ENCODE measurements at regions not wholly inside any gene's neighbourhood (a gene's known extent, or its start where the extent isn't known, plus 50 kb on each side); places are given as distances from the start of the nearest gene placed in this dataset.

DNA sequence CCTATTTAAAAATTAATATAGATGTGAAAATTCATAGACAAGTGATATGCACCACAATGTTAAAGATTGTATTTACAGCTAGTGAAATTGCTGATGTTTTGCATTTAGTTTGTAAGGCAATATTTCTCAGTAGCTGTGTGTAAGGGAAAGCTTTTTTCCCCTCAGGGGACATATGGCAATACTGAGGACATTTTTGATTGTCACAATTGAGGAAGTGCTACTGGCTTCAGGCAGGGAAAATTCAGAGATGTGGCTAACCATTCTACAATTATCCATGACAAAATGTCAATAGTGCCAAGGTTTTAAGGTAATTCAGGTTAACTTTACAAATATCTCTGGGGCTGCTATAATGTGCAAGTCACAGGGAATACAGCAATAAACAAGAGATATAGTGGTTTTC lies 66.1 kb upstream of the IL15 start:
- Histone ChIP-seq H3K4me3 (no peak overlapping the region), H3K36me3 (replicated peaks in 1 of 2; ENCODE audit: insufficient read depth in 1 of 2, low read depth in 2 of 2) (no peaks in the 10 kb centered on the region), H3K4me1 (peaks cover 7% of the 10 kb centered on the region), H3K9me3 (no peaks in the 10 kb centered on the region), H3K27me3 (no peaks in the 10 kb centered on the region), H3K27ac (no peak overlapping the region)
- TF ChIP-seq POLR2A (IDR thresholded peaks at IDR 0.05), result no peak
- TF ChIP-seq, protein P1, sequence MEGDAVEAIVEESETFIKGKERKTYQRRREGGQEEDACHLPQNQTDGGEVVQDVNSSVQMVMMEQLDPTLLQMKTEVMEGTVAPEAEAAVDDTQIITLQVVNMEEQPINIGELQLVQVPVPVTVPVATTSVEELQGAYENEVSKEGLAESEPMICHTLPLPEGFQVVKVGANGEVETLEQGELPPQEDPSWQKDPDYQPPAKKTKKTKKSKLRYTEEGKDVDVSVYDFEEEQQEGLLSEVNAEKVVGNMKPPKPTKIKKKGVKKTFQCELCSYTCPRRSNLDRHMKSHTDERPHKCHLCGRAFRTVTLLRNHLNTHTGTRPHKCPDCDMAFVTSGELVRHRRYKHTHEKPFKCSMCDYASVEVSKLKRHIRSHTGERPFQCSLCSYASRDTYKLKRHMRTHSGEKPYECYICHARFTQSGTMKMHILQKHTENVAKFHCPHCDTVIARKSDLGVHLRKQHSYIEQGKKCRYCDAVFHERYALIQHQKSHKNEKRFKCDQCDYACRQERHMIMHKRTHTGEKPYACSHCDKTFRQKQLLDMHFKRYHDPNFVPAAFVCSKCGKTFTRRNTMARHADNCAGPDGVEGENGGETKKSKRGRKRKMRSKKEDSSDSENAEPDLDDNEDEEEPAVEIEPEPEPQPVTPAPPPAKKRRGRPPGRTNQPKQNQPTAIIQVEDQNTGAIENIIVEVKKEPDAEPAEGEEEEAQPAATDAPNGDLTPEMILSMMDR (IDR thresholded peaks at IDR 0.05), result no peak
- DNase-seq, result no peak
- intact Hi-C loops (cut with DNase I), result no loop called here
- ATAC-seq, result no peak

DNA sequence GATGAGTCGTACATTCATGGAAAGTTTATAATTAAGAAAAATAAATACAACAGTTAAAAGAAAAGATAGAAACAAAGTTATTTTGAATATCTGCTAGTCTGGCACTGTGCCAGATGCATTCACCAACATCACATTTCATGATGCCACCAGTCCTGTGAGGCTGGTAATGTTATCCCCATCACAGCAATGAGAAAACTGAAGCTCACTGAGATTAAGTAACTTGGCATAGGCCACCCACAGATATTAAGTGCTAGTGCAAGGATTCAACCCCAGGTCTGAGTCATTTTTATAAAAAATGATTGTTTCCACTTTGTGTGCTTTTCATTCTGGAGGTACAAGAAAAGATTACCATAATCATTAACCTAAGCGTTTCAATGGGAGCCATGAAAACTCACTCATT lies 65.0 kb upstream of the IL15 start:
- H3K4me1 ChIP-seq, result peaks cover 7% of the 10 kb centered on the region
- no peaks in the 10 kb centered on the region for H3K27me3 ChIP-seq
- H3K9me3 ChIP-seq, result no peaks in the 10 kb centered on the region
- TF ChIP-seq, protein P1 (IDR thresholded peaks at IDR 0.05), result no peak
- no peak for TF ChIP-seq POLR2A (IDR thresholded peaks at IDR 0.05)
- WGBS, 2 donors, result 38 to 45% methylated on average over 2 of the region's 2 CpGs
- ATAC-seq, result no peak
- intact Hi-C loops (cut with DNase I), result no loop called here
- DNase-seq, result no peak
- no peaks in the 10 kb centered on the region for H3K36me3 ChIP-seq (replicated peaks in 1 of 2; ENCODE audit: insufficient read depth in 1 of 2, low read depth in 2 of 2)
- no peak overlapping the region for H3K27ac ChIP-seq
- no peak overlapping the region for H3K4me3 ChIP-seq

DNA sequence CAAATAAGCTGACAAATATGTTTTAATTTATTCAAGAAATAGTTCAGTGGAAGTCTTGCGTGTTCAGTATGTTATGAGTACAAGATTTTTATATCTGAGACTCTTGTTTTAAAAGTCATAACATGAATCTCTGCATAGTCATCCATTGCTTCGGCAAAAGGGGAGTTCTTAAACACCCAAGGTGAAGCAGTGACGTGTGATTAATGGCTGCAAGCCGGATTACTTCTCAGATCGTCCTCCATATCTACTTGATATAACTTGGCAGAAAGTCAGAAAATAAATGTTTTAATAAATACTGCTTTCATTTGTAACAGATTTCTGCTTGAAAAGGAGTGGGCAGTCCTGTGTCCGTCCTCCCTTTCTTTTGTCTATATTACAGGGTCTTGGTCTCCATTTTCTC lies 64.6 kb upstream of the IL15 start:
- ATAC-seq (no peak), DNase-seq (no peak)
- TF ChIP-seq POLR2A (IDR thresholded peaks at IDR 0.05), result no peak
- TF ChIP-seq, protein P1 (IDR thresholded peaks at IDR 0.05), result no peak
- no peaks in the 10 kb centered on the region for H3K36me3 ChIP-seq (replicated peaks in 1 of 2; ENCODE audit: insufficient read depth in 1 of 2, low read depth in 2 of 2)
- H3K4me3 ChIP-seq, result no peak overlapping the region
- no peaks in the 10 kb centered on the region for H3K27me3 ChIP-seq
- no peak overlapping the region for H3K27ac ChIP-seq
- peaks cover 7% of the 10 kb centered on the region for H3K4me1 ChIP-seq
- intact Hi-C loops (cut with DNase I), result no loop called here
- 39% methylated on average over 6 of the region's 6 CpGs for WGBS, 2 donors
- no peaks in the 10 kb centered on the region for H3K9me3 ChIP-seq

DNA sequence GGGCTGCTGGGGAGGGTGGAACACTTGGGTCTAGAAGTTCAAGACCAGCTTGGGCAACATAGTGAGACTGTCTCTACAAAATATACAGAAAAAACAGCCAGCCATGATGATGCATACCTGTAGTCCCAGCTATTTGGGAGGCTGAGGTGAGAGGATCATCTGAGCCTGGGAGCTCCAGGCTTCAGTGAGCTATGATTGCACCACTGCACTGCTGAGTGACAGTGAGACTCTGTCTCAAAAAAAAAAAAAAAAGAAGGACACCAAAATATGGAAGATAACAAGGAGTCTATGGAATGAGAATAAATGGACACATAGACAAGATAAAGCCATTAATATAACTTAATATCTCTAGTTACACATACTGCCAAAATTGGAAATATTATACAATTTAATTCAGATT lies 62.7 kb upstream of the IL15 start:
- Histone ChIP-seq H3K27me3 (no peaks in the 10 kb centered on the region), H3K4me3 (no peak overlapping the region), H3K27ac (no peak overlapping the region), H3K4me1 (peaks cover 7% of the 10 kb centered on the region), H3K36me3 (replicated peaks in 1 of 2; ENCODE audit: insufficient read depth in 1 of 2, low read depth in 2 of 2) (no peaks in the 10 kb centered on the region), H3K9me3 (no peaks in the 10 kb centered on the region)
- intact Hi-C loops (cut with DNase I), result no loop called here
- no peak for ATAC-seq
- no peak for TF ChIP-seq POLR2A (IDR thresholded peaks at IDR 0.05)
- TF ChIP-seq, protein P1 (IDR thresholded peaks at IDR 0.05), result no peak
- DNase-seq, result no peak

DNA sequence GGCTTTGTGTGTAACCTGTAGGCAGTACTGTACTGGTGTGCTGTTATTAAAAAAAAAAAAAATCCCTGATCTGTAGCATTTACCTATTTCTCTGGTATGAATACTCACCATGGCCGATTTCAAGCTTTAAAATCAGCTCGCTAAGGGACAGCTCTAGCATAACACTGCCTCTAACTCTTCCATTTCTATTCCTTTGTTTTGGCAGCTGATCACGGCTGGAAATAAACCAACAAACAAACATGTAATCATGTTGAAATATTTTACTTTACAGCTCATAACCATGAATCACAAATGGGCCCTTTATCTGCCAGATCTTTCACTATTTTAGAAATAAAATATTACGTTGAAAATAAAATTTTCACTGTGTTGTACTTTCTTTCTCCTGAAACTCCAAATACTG lies 60.5 kb upstream of the IL15 start:
- H3K27me3 ChIP-seq, result no peaks in the 10 kb centered on the region
- no peak for ATAC-seq
- no peak overlapping the region for H3K27ac ChIP-seq
- WGBS, 2 donors, result 56 to 59% methylated on average over 4 of the region's 4 CpGs
- no peaks in the 10 kb centered on the region for H3K9me3 ChIP-seq
- TF ChIP-seq POLR2A (IDR thresholded peaks at IDR 0.05), result no peak
- TF ChIP-seq, protein P1 (IDR thresholded peaks at IDR 0.05), result no peak
- H3K4me1 ChIP-seq, result peaks cover 7% of the 10 kb centered on the region
- no peak overlapping the region for H3K4me3 ChIP-seq
- peak in 1 of 4 donors; percentile 7 for DNase-seq
- intact Hi-C loops (cut with DNase I), result no loop called here
- H3K36me3 ChIP-seq (replicated peaks in 1 of 2; ENCODE audit: insufficient read depth in 1 of 2, low read depth in 2 of 2), result no peaks in the 10 kb centered on the region

All from body of pancreas (tissue), 4 donors.